ENCODE measurements at regions not wholly inside any gene's neighbourhood (a gene's known extent, or its start where the extent isn't known, plus 50 kb on each side); places are given as distances from the start of the nearest gene placed in this dataset.

DNA sequence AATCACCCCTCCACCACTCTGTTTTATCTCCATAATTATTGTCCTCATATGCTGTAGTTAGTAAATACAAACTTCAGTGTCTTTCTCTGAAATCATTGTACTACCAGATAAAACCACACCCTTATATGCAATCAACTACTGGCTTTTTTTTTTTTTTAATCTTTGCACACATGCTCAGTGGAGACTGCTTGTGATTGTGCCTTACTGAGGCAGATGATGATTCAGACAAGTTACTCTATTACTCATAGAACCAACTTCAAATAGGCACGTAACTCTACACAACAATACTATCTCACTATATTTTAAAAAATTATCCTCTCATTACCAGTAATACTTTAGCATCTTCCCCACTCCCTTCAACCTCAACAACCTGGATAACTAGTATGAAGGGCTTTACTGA is 1278.4 kb upstream of the PIK3C3 start:
- DNase-seq (ENCODE audit: low read depth in 2 of 2) = no peak

DNA sequence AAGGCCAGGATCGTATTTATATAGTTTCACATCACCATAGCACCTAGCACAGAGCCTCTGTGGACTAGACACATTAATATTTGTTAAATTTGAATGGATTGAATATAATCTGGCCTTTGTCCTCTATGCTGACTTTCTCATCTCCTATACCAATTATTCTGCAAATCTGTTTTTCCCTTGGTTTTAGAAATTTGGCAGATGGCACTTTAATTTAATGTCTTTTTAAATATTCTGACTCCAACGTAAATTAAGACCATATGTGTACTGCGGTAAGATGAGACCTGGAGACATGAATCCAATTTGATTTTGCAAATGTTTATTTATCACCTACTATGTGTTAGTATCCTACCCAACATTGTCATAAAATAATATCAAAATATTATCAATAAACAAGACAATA is 1281.9 kb upstream of the PIK3C3 start:
- no peak for DNase-seq (ENCODE audit: low read depth in 2 of 2)

DNA sequence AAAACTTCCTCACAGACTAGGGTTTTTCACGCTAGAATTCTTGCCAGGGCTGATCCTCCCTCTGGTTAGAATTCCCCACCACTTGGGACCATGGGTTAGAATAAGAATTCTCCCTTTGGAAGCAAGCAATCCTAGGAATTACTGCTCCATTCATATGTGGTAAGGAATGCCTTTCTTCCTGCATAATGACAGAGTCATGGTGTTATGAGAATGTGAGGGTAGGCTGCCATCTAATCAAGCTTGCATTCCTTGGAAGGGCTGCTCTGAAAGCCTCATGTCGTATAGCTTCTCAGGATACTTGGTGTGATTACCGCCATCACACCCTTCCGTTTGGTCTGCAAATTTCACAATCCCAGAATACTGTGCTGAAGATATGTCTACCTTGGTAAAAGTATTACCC is 1282.4 kb upstream of the PIK3C3 start:
- no peak for DNase-seq (ENCODE audit: low read depth in 2 of 2)

- DNase-seq (ENCODE audit: low read depth in 2 of 2) = no peak
Measured at GRCh38 chr18:40670668-40671375, 1284.2 kb upstream of the PIK3C3 start.

DNA sequence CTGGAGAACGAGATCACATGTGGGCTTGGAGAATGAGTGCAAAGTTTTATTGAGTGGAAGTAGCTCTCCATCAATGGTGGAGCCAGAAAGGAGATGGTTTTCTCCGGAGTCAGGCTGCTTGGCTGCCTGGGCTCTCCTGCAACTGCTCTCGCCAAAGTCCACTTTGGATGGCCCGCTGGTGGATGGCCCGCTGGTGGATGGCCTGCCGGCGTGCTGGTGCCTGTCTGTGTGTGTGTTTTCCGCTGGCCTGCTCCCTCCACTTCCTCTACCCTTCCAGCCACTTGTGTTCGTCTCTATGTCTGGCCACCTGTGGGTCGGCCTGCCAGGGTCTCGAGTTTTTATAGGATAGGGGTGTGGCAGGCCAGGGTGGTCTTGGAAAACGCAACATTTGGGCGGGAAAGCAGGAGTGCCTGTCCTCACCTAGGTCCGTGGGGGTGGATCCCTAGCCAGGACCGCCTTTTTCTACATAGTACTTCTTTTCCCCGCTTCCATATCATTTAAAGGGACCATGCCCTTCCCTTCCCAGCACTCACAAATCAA is 1292.1 kb upstream of the PIK3C3 start:
- DNase-seq (ENCODE audit: low read depth in 2 of 2) = no peak

GRCh38 chr18:40653682-40654081 is 1301.4 kb upstream of the PIK3C3 start:
- DNase-seq (ENCODE audit: low read depth in 2 of 2) = no peak

GRCh38 chr18:40652321-40652720 is 1302.7 kb upstream of the PIK3C3 start:
- DNase-seq (ENCODE audit: low read depth in 2 of 2) = no peak

DNA sequence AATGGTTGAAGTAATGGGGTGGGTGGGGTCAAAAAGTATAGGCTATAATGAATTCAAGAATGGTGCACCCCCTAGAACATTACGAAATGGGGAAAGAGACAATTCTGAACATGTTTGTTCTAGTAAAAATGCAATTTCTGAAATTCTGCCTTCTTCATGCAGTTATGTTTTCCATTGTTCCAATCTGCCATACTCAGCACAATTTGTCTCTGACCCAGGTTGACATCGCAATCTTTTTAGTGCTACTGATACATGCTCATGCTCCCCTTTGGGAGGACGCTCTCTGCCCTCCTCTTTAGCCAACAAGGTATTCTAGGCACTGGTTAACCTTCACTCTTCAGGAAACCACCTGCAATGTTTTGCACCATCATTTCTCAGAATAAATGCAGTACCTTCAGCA is 1303.9 kb upstream of the PIK3C3 start:
- no peak for DNase-seq (ENCODE audit: low read depth in 2 of 2)

DNA sequence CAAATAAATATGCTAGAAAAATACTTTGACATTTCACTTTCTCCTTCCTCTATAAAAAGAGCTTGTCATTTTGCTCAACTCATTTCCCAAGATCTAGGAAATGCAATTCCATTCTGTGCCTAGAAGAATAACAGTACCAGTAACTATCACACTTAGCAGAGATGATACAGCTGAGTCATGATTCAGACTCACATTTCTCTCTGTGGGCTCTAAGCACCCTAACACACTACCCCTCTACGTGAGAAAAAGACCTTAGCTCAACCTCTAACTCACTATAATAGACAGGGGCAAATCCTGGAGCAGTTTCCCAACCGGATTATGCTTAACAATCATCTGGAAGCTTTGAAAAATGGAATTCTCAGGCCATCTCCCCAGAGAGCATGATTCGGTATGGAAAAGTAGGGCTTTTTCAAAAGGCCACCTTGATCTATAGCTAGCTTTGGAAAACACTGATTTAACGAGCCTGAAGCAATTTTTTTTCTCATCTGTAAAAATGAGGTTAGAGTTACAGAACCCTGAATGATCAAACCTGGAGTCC is 1312.3 kb upstream of the PIK3C3 start:
- DNase-seq (ENCODE audit: low read depth in 2 of 2) = no peak

GRCh38 chr18:40631319-40631718 is 1323.7 kb upstream of the PIK3C3 start:
- DNase-seq (ENCODE audit: low read depth in 2 of 2) = no peak

- no peak for DNase-seq (ENCODE audit: low read depth in 2 of 2)
Measured at GRCh38 chr18:40630496-40630895, 1324.5 kb upstream of the PIK3C3 start.

DNA sequence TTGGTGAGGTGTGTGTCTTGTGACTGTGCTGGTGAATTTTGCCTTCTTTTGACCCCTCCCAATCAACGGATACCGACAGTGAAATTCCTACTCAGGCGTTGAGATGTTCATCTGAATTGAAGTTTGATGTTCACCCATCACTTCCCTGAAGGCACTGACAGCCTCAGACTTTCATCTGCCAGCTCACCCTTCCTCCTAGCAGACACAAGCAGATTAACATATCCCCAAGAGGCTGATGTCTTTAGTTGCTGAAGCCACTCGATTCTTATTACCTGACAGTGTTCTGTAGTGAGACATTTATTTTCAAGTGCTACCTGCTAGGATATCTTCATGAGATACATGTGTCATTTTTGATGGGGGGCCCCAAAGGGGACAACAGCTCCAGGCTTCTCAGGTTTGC is 1330.1 kb upstream of the PIK3C3 start:
- DNase-seq (ENCODE audit: low read depth in 2 of 2) = no peak

DNA sequence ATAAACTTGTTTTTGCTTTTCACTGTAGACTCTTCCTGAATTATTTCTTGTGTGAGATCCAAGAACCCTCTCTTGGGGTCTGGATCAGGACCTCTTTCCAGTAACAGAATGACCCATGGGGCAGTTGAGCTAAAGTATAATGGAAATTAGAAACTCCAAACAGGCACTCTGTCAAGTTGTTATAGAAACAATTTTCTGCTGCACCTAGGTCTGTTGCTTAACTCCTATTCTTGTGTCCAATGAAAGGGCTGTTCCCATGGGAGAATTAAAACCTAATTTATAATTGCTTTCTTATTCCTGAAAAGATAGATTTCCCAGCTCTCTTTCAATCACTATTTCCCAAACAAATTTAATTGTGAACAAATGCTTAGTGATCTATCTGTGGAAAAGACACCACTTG is 1341.3 kb upstream of the PIK3C3 start:
- no peak for DNase-seq (ENCODE audit: low read depth in 2 of 2)

DNA sequence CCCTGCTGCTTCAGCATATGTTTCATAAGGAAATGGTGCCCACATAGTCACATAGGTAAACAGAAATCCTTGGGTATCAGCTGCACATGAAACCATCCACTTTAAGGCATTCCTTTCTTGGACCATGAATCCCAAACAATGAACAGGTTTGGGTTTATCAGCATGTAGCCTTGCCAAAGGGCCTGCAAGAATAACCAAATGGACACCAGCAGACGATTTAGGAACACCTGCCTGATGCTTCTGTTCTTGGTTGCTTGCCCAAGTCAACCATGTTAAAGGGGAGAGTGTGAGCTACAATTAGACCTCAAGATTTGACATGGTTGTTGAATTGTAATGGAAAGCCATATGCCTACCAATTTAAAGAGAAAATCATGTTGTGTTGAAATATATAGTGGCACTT is 1342.7 kb upstream of the PIK3C3 start:
- no peak for DNase-seq (ENCODE audit: low read depth in 2 of 2)

GRCh38 chr18:40608226-40608625 is 1346.8 kb upstream of the PIK3C3 start:
- DNase-seq (ENCODE audit: low read depth in 2 of 2) = no peak

- no peak for DNase-seq (ENCODE audit: low read depth in 2 of 2)
Measured at GRCh38 chr18:40607542-40608148, 1347.4 kb upstream of the PIK3C3 start.

- no peak for DNase-seq (ENCODE audit: low read depth in 2 of 2)
Measured at GRCh38 chr18:40606996-40607395, 1348.0 kb upstream of the PIK3C3 start.

DNA sequence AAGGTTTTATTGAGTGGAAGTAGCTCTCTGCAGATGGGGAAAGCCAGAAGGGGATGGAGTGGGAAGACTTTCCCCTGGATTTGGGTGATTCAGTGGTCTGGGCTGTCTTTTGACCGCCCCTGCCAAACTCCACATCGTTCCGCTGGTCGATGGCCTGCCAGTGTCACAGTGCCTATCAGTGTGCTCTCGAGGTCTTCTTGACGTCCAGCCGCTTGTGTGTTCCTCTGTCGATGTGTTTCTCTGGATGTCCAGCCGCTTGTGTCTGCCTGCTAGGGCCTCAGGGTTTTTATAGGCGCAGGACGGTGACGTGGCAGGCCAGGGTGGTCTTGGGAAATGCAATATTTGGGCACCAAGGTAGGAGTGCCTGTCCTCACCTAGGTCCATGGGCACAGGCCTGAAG is 1371.4 kb upstream of the PIK3C3 start:
- no peak for DNase-seq (ENCODE audit: low read depth in 2 of 2)

DNA sequence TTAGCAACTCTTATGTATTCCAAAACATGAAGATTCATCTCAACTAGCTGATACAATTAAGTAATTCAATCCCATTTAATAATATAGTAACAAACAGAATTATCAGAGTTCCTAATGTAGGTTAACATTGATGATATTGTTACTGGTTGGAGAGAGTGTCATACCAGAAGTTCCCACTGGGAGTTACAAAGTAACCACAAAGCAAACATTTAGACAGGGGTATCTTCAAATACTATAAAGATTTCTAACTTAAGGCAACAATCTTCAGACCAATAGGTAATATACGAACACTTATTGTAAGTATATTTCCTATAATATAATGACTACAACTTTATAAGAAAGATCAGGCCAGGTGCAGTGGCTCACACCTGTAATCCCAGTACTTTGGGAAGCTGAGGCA is 1372.9 kb upstream of the PIK3C3 start:
- no peak for DNase-seq (ENCODE audit: low read depth in 2 of 2)

GRCh38 chr18:40577981-40578365 is 1377.1 kb upstream of the PIK3C3 start:
- no peak for DNase-seq (ENCODE audit: low read depth in 2 of 2)

- DNase-seq (ENCODE audit: low read depth in 2 of 2) = no peak
Measured at GRCh38 chr18:40577239-40577980, 1377.6 kb upstream of the PIK3C3 start.

DNA sequence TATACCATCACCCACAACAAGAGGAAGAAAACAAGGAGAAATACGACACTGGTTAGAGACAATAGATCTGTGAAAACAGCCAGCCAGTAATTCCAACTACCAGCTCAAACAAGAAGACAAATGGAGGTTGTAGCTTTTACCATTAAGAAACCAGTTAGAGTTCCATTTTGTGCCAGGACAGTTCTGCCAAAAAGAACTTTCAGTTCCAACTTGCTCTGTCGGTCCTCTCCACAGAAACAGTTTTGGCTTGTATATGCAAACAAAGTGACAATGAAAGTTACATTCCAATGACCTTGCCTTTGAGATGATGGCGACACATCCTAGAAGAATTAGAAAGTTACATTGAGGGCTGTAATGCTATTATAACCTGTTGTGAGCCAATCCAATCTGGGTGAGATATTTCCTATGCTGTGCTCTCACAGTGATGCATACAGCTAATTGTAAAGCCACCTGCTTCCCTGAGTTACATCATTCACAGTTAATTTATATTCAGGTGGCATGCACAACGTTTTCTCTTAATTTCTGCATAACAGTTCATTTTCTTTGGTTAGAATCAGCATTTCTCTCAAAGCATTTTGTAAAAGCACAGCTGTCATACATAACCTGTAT is 1378.4 kb upstream of the PIK3C3 start:
- no peak for DNase-seq (ENCODE audit: low read depth in 2 of 2)
